ENCODE measurements at regions not wholly inside any gene's neighbourhood (a gene's known extent, or its start where the extent isn't known, plus 50 kb on each side); places are given as distances from the start of the nearest gene placed in this dataset.

- Histone ChIP-seq H3K4me1 (ENCODE audit: control insufficient read depth, low read length) (0 out of 2 replicates have a peak, but pooled peaks cover 3% of the 10 kb centered on the region), H4K20me1 (ENCODE audit: control insufficient read depth, insufficient read depth, low read depth, low read length) (no peaks in the 10 kb centered on the region), H3K36me3 (ENCODE audit: control insufficient read depth, low read length) (no peaks in the 10 kb centered on the region), H3F3A (ENCODE audit: control insufficient read depth, insufficient read depth) (no peaks in the 10 kb centered on the region), H3K9me2 (replicated peaks; ENCODE audit: control insufficient read depth, low read length) (no peaks in the 10 kb centered on the region), H3K4me2 (ENCODE audit: low read length) (peak overlapping the region; percentile 75), H3K27me3 (ENCODE audit: control insufficient read depth, low read length) (peaks cover 25% of the 10 kb centered on the region), H3K79me2 (ENCODE audit: control insufficient read depth, low read length) (no peaks in the 10 kb centered on the region), H3K9me3 (ENCODE audit: control insufficient read depth, insufficient read depth, low read length) (no peaks in the 10 kb centered on the region), H3K4me3 (ENCODE audit: low read length) (peak overlapping the region; percentile 67), H3K27ac (ENCODE audit: low read depth, low read length) (no peak overlapping the region)
- TF ChIP-seq CTCF (IDR thresholded peaks at IDR 0.05; ENCODE audit: low read depth, low read length, poor library complexity, severe bottlenecking), result peak; percentile 59
- no peak for TF ChIP-seq EZH2phosphoT487 (IDR thresholded peaks at IDR 0.05; ENCODE audit: borderline replicate concordance, low read length)
Measured at GRCh38 chr1:50333595-50333974, 89.7 kb downstream of the DMRTA2 start.

DNA sequence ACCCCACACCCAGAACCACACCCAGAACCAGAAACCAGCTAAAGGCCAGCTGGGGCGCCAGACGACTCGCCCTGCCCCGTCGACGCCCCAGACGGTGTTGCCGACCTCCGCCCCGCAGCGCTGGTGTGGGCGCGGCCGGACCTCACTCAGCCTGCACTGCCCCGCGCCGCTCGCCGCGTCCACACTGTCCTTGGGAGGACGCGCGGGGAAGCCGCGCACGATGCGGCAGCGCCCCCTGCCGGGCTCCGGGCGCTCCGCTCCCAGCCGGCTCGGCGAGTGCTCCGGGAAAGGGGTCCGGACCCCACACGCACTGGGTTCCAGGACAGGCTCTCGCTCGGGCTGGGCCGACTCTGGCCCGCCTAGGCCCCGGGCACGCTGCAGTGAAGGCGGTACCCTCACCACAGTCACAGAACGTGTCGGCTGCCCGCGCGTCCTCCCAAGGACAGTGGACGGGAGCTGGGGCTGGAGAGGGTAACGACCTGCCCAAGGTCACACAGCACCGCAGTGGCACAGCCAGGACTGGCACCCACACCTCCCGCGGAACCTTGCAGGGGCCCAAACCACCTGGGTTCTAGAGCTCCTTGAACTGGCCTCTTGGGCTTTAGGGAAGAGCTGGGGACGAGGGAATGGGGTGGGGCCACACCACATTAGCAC is 90.2 kb downstream of the DMRTA2 start:
- H3K4me2 ChIP-seq (ENCODE audit: low read length), result peak overlapping the region; percentile 75
- TF ChIP-seq EZH2phosphoT487 (IDR thresholded peaks at IDR 0.05; ENCODE audit: borderline replicate concordance, low read length) (no peak), CTCF (IDR thresholded peaks at IDR 0.05; ENCODE audit: low read depth, low read length, poor library complexity, severe bottlenecking) (peak; percentile 35)
- peaks cover 27% of the 10 kb centered on the region for H3K27me3 ChIP-seq (ENCODE audit: control insufficient read depth, low read length)
- H3K36me3 ChIP-seq (ENCODE audit: control insufficient read depth, low read length), result no peaks in the 10 kb centered on the region
- H3K27ac ChIP-seq (ENCODE audit: low read depth, low read length), result no peak overlapping the region
- H4K20me1 ChIP-seq (ENCODE audit: control insufficient read depth, insufficient read depth, low read depth, low read length), result no peaks in the 10 kb centered on the region
- no peaks in the 10 kb centered on the region for H3K9me2 ChIP-seq (replicated peaks; ENCODE audit: control insufficient read depth, low read length)
- 0 out of 2 replicates have a peak, but pooled peaks cover 3% of the 10 kb centered on the region for H3K4me1 ChIP-seq (ENCODE audit: control insufficient read depth, low read length)
- no peaks in the 10 kb centered on the region for H3F3A ChIP-seq (ENCODE audit: control insufficient read depth, insufficient read depth)
- H3K9me3 ChIP-seq (ENCODE audit: control insufficient read depth, insufficient read depth, low read length), result no peaks in the 10 kb centered on the region
- no peaks in the 10 kb centered on the region for H3K79me2 ChIP-seq (ENCODE audit: control insufficient read depth, low read length)
- peak overlapping the region; percentile 67 for H3K4me3 ChIP-seq (ENCODE audit: low read length)

GRCh38 chr1:50329332-50329932 is 93.8 kb downstream of the DMRTA2 start:
- no peak overlapping the region for H3K4me2 ChIP-seq (ENCODE audit: low read length)
- H3F3A ChIP-seq (ENCODE audit: control insufficient read depth, insufficient read depth), result no peaks in the 10 kb centered on the region
- no peak for TF ChIP-seq CTCF (IDR thresholded peaks at IDR 0.05; ENCODE audit: low read depth, low read length, poor library complexity, severe bottlenecking)
- TF ChIP-seq EZH2phosphoT487 (IDR thresholded peaks at IDR 0.05; ENCODE audit: borderline replicate concordance, low read length), result no peak
- H3K79me2 ChIP-seq (ENCODE audit: control insufficient read depth, low read length), result no peaks in the 10 kb centered on the region
- no peaks in the 10 kb centered on the region for H3K36me3 ChIP-seq (ENCODE audit: control insufficient read depth, low read length)
- H4K20me1 ChIP-seq (ENCODE audit: control insufficient read depth, insufficient read depth, low read depth, low read length), result no peaks in the 10 kb centered on the region
- no peaks in the 10 kb centered on the region for H3K9me2 ChIP-seq (replicated peaks; ENCODE audit: control insufficient read depth, low read length)
- no peak overlapping the region for H3K4me3 ChIP-seq (ENCODE audit: low read length)
- no peak overlapping the region for H3K27ac ChIP-seq (ENCODE audit: low read depth, low read length)
- H3K4me1 ChIP-seq (ENCODE audit: control insufficient read depth, low read length), result 0 out of 2 replicates have a peak, but pooled peaks cover 3% of the 10 kb centered on the region
- H3K9me3 ChIP-seq (ENCODE audit: control insufficient read depth, insufficient read depth, low read length), result no peaks in the 10 kb centered on the region
- peaks cover 26% of the 10 kb centered on the region for H3K27me3 ChIP-seq (ENCODE audit: control insufficient read depth, low read length)

Data from DOHH2 (cell line).